Kidney epithelial cell (primary cell): ENCODE measurements at regions not wholly inside any gene's neighbourhood (a gene's known extent, or its start where the extent isn't known, plus 50 kb on each side); places are given as distances from the start of the nearest gene placed in this dataset.

Experiments used
- DNase-seq: peaks from one replicate; pipeline ENCODE4 v3.0.0-alpha.2; 2010; ENCODE audit warnings: low read depth
- H3K27me3 ChIP-seq: 2 replicates; pipeline ENCODE4 v1.6.0; 2011; ENCODE audit warnings: low read length; ENCODE audit not compliant: control insufficient read depth, insufficient read depth
- H3K36me3 ChIP-seq: 2 replicates; pipeline ENCODE4 v1.5.1; 2011; ENCODE audit warnings: low read length; ENCODE audit not compliant: control insufficient read depth, insufficient read depth
- H3K4me3 ChIP-seq: 2 replicates; pipeline ENCODE4 v1.5.1; 2011; ENCODE audit warnings: low read depth, mild to moderate bottlenecking, control low read depth, low read length
- TF ChIP-seq, protein P1 (sequence below): IDR thresholded peaks from 2 replicates; pipeline ENCODE4 v1.5.1; 2011; ENCODE audit warnings: mild to moderate bottlenecking, moderate library complexity, low read length, control low read depth, inconsistent platforms; ENCODE audit not compliant: insufficient read depth, poor library complexity, severe bottlenecking

- H3K36me3 ChIP-seq, result no peaks in the 10 kb centered on the region
- TF ChIP-seq, protein P1, sequence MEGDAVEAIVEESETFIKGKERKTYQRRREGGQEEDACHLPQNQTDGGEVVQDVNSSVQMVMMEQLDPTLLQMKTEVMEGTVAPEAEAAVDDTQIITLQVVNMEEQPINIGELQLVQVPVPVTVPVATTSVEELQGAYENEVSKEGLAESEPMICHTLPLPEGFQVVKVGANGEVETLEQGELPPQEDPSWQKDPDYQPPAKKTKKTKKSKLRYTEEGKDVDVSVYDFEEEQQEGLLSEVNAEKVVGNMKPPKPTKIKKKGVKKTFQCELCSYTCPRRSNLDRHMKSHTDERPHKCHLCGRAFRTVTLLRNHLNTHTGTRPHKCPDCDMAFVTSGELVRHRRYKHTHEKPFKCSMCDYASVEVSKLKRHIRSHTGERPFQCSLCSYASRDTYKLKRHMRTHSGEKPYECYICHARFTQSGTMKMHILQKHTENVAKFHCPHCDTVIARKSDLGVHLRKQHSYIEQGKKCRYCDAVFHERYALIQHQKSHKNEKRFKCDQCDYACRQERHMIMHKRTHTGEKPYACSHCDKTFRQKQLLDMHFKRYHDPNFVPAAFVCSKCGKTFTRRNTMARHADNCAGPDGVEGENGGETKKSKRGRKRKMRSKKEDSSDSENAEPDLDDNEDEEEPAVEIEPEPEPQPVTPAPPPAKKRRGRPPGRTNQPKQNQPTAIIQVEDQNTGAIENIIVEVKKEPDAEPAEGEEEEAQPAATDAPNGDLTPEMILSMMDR, result no peak
- no peak for DNase-seq
- no peak overlapping the region for H3K4me3 ChIP-seq
- no peaks in the 10 kb centered on the region for H3K27me3 ChIP-seq
These were observed 734.3 kb downstream of the ADGRL2 start for GRCh38 chr1:82534996-82535395.

- TF ChIP-seq, protein P1, result no peak
- H3K36me3 ChIP-seq, result no peaks in the 10 kb centered on the region
- H3K4me3 ChIP-seq, result no peak overlapping the region
- no peaks in the 10 kb centered on the region for H3K27me3 ChIP-seq
- no peak for DNase-seq
These were observed 724.6 kb downstream of the ADGRL2 start for GRCh38 chr1:82525378-82525777.

GRCh38 chr1:82520611-82521010, 719.9 kb downstream of the ADGRL2 start:
- no peak for DNase-seq
- no peak overlapping the region for H3K4me3 ChIP-seq
- no peaks in the 10 kb centered on the region for H3K27me3 ChIP-seq
- TF ChIP-seq, protein P1, result no peak
- H3K36me3 ChIP-seq, result no peaks in the 10 kb centered on the region

DNA sequence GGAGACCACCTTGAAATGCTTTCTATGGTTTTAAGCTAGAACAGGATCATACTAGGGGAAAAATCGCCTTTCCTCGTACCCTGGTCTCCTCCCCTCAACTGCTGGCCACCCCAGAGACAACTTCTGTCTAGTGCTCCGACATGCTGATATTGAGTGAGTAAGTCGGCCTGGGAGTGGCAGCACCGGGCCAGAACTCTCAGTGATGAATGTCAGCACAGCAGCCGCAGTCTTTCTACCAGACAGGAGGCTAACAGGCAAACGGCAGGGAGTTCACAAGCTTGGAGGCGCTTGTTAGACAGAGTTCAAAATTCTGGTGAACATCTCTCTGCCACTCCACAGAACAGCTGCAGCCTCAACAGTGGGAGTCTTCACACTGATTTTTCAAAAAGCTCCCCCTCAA, 716.9 kb downstream of the ADGRL2 start:
- no peak for DNase-seq
- H3K4me3 ChIP-seq, result no peak overlapping the region
- H3K36me3 ChIP-seq, result no peaks in the 10 kb centered on the region
- H3K27me3 ChIP-seq, result no peaks in the 10 kb centered on the region
- TF ChIP-seq, protein P1, result peak; percentile 32

- no peaks in the 10 kb centered on the region for H3K36me3 ChIP-seq
- H3K27me3 ChIP-seq, result no peaks in the 10 kb centered on the region
- DNase-seq, result no peak
- TF ChIP-seq, protein P1, result no peak
- H3K4me3 ChIP-seq, result no peak overlapping the region
These were observed 714.9 kb downstream of the ADGRL2 start for GRCh38 chr1:82515650-82516049.

GRCh38 chr1:82511441-82511840, 710.7 kb downstream of the ADGRL2 start:
- DNase-seq, result no peak
- TF ChIP-seq, protein P1, result no peak

More at GRCh38 chr1:82511441-82511840, 710.7 kb downstream of the ADGRL2 start:
- Histone ChIP-seq H3K36me3 (no peaks in the 10 kb centered on the region), H3K27me3 (no peaks in the 10 kb centered on the region), H3K4me3 (no peak overlapping the region)
